Activated effector memory CD4-positive, alpha-beta T cell treated with anti-CD3 and anti-CD28 coated beads, Interleukin-2, amount 50 U/mL, for 16 hours (primary cell): ENCODE measurements at regions not wholly inside any gene's neighbourhood (a gene's known extent, or its start where the extent isn't known, plus 50 kb on each side); places are given as distances from the start of the nearest gene placed in this dataset.

ENCODE experiments used
- DNase-seq: peaks from one replicate; pipeline ENCODE4 v3.0.0-alpha.2; 2020

- no peak for DNase-seq
Measured at GRCh38 chr14:71658261-71658860, 273.9 kb upstream of the RGS6 start.

- no peak for DNase-seq
Measured at GRCh38 chr14:71659159-71659558, 273.1 kb upstream of the RGS6 start.

- no peak for DNase-seq
Measured at GRCh38 chr14:71661441-71661840, 270.8 kb upstream of the RGS6 start.

- no peak for DNase-seq
Measured at GRCh38 chr14:71662291-71662790, 269.9 kb upstream of the RGS6 start.

GRCh38 chr14:71665157-71665556, 267.1 kb upstream of the RGS6 start:
- DNase-seq = no peak

GRCh38 chr14:71665781-71666180, 266.4 kb upstream of the RGS6 start:
- DNase-seq = no peak

GRCh38 chr14:71666571-71667145, 265.6 kb upstream of the RGS6 start:
- no peak for DNase-seq

GRCh38 chr14:71668186-71668912, 263.9 kb upstream of the RGS6 start:
- DNase-seq = no peak

- DNase-seq = no peak
Measured at GRCh38 chr14:71672596-71672995, 259.6 kb upstream of the RGS6 start.

GRCh38 chr14:71675126-71675899, 256.9 kb upstream of the RGS6 start:
- no peak for DNase-seq

- DNase-seq = no peak
Measured at GRCh38 chr14:71675900-71676287, 256.3 kb upstream of the RGS6 start.

- DNase-seq = no peak
Measured at GRCh38 chr14:71680736-71681387, 251.4 kb upstream of the RGS6 start.

- no peak for DNase-seq
Measured at GRCh38 chr14:71682337-71682736, 249.9 kb upstream of the RGS6 start.

- no peak for DNase-seq
Measured at GRCh38 chr14:71684323-71684722, 247.9 kb upstream of the RGS6 start.

- no peak for DNase-seq
Measured at GRCh38 chr14:71686677-71687076, 245.6 kb upstream of the RGS6 start.

- no peak for DNase-seq
Measured at GRCh38 chr14:71687166-71687831, 244.9 kb upstream of the RGS6 start.

GRCh38 chr14:71688576-71688975, 243.7 kb upstream of the RGS6 start:
- no peak for DNase-seq

GRCh38 chr14:71690478-71690877, 241.8 kb upstream of the RGS6 start:
- no peak for DNase-seq

GRCh38 chr14:71692496-71692895, 239.7 kb upstream of the RGS6 start:
- DNase-seq = no peak

- DNase-seq = no peak
Measured at GRCh38 chr14:71693381-71693780, 238.8 kb upstream of the RGS6 start.

- no peak for DNase-seq
Measured at GRCh38 chr14:71694591-71695530, 237.4 kb upstream of the RGS6 start.
